ENCODE measurements at regions not wholly inside any gene's neighbourhood (a gene's known extent, or its start where the extent isn't known, plus 50 kb on each side); places are given as distances from the start of the nearest gene placed in this dataset.
A peak's percentile ranks its signal among the peaks of the same experiment; 100 is the strongest.

- H3K79me2 ChIP-seq (ENCODE audit: insufficient read depth, low read depth): no peaks in the 10 kb centered on the region
- H3K4me1 ChIP-seq (ENCODE audit: low read depth, poor library complexity, severe bottlenecking): peaks cover 24% of the 10 kb centered on the region
- no peaks in the 10 kb centered on the region for H3K36me3 ChIP-seq (ENCODE audit: insufficient read depth)
- no peak overlapping the region for H3K27ac ChIP-seq
- no peak overlapping the region for H2AFZ ChIP-seq (ENCODE audit: low read depth)
- no peak for TF ChIP-seq CTCF (conservative IDR thresholded peaks at IDR 0.05; ENCODE audit: low read depth, low read length)
- H3K4me3 ChIP-seq (IDR thresholded peaks at IDR 0.05; ENCODE audit: insufficient read depth, low read depth, low read length): no peak overlapping the region
- H3K27me3 ChIP-seq (ENCODE audit: insufficient read depth, low read depth): no peaks in the 10 kb centered on the region
- no peaks in the 10 kb centered on the region for H4K20me1 ChIP-seq (ENCODE audit: insufficient read depth)
- no peak overlapping the region for H3K9ac ChIP-seq
- H3K4me2 ChIP-seq: no peak overlapping the region
Observed at GRCh38 chr2:191483117-191483516, 194.8 kb upstream of the NABP1 start.

- H3K27me3 ChIP-seq (ENCODE audit: insufficient read depth, low read depth): no peaks in the 10 kb centered on the region
- H2AFZ ChIP-seq (ENCODE audit: low read depth): peak overlapping the region; percentile 23; the same call in 1 of the 2 replicates
- H3K79me2 ChIP-seq (ENCODE audit: insufficient read depth, low read depth): no peaks in the 10 kb centered on the region
- TF ChIP-seq CTCF (conservative IDR thresholded peaks at IDR 0.05; ENCODE audit: low read depth, low read length): no peak
- no peaks in the 10 kb centered on the region for H3K36me3 ChIP-seq (ENCODE audit: insufficient read depth)
- H3K9ac ChIP-seq: no peak overlapping the region; the same call in 1 of the 2 replicates
- H3K27ac ChIP-seq: peak overlapping the region; percentile 52
- peaks cover 26% of the 10 kb centered on the region for H3K4me1 ChIP-seq (ENCODE audit: low read depth, poor library complexity, severe bottlenecking)
- peak overlapping the region; percentile 39 for H3K4me2 ChIP-seq
- no peaks in the 10 kb centered on the region for H4K20me1 ChIP-seq (ENCODE audit: insufficient read depth)
- H3K4me3 ChIP-seq (IDR thresholded peaks at IDR 0.05; ENCODE audit: insufficient read depth, low read depth, low read length): no peak overlapping the region
Observed at GRCh38 chr2:191486584-191487320, 191.2 kb upstream of the NABP1 start.

DNA sequence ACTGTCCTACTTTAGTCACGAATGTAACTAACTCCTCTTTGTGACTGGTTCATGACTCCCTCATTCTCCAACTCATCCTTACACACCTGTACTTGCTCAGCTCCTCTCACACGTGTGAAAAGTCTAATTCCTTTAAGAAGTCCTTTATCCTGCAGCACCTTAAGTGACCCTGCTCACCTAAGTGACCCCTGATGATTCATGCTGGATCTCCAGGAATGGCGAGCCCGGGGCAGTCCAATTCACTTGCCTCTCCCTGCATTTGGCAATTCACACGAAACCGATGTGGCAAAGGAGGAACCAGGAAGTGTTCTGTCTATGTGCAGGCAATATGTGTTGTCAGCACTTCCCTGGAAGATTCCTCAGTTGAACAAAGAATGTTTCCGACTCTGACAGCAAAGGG is 189.8 kb upstream of the NABP1 start:
- H4K20me1 ChIP-seq (ENCODE audit: insufficient read depth): no peaks in the 10 kb centered on the region
- H3K27me3 ChIP-seq (ENCODE audit: insufficient read depth, low read depth): no peaks in the 10 kb centered on the region
- no peak overlapping the region for H3K4me3 ChIP-seq (IDR thresholded peaks at IDR 0.05; ENCODE audit: insufficient read depth, low read depth, low read length)
- H2AFZ ChIP-seq (ENCODE audit: low read depth): peak overlapping the region; percentile 23; the same call in 1 of the 2 replicates
- H3K4me2 ChIP-seq: no peak overlapping the region
- TF ChIP-seq CTCF (conservative IDR thresholded peaks at IDR 0.05; ENCODE audit: low read depth, low read length): no peak
- H3K4me1 ChIP-seq (ENCODE audit: low read depth, poor library complexity, severe bottlenecking): peaks cover 26% of the 10 kb centered on the region
- H3K27ac ChIP-seq: no peak overlapping the region
- no peaks in the 10 kb centered on the region for H3K36me3 ChIP-seq (ENCODE audit: insufficient read depth)
- no peaks in the 10 kb centered on the region for H3K79me2 ChIP-seq (ENCODE audit: insufficient read depth, low read depth)
- no peak overlapping the region for H3K9ac ChIP-seq

DNA sequence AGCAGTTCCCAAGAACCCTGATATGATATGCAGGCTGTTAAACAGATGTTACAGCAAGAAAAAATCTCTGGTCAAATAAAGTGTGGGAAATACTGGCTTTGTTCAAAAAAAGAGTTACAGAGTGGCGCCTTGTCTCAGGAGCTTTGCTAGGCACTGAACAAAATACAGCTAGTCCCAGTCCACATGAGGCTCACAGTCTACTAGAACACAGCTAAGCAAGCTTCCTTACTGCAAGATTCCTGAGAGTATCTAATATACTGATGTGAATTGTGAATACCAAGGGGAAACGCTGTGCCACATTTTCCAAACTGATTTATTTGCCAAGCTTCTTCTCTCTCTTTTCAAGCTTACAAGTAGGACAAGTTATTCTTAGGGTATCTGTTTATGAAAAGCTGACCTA is 188.8 kb upstream of the NABP1 start:
- H3K79me2 ChIP-seq (ENCODE audit: insufficient read depth, low read depth): no peaks in the 10 kb centered on the region
- no peak for TF ChIP-seq CTCF (conservative IDR thresholded peaks at IDR 0.05; ENCODE audit: low read depth, low read length)

More for the DNA sequence above, 188.8 kb upstream of the NABP1 start:
- Histone ChIP-seq H2AFZ (ENCODE audit: low read depth) (no peak overlapping the region), H3K36me3 (ENCODE audit: insufficient read depth) (no peaks in the 10 kb centered on the region), H3K4me2 (no peak overlapping the region), H4K20me1 (ENCODE audit: insufficient read depth) (no peaks in the 10 kb centered on the region), H3K27ac (no peak overlapping the region), H3K4me3 (IDR thresholded peaks at IDR 0.05; ENCODE audit: insufficient read depth, low read depth, low read length) (no peak overlapping the region), H3K9ac (no peak overlapping the region), H3K4me1 (ENCODE audit: low read depth, poor library complexity, severe bottlenecking) (peaks cover 26% of the 10 kb centered on the region), H3K27me3 (ENCODE audit: insufficient read depth, low read depth) (no peaks in the 10 kb centered on the region)
